KBM-7 (cell line): ENCODE measurements at regions not wholly inside any gene's neighbourhood (a gene's known extent, or its start where the extent isn't known, plus 50 kb on each side); places are given as distances from the start of the nearest gene placed in this dataset.

ENCODE experiments used
- DNase-seq: peaks from one replicate; pipeline ENCODE4 v3.0.0-alpha.2; 2015
- in situ Hi-C: fragments of 300-500 bp; cut with MboI; formaldehyde crosslinking; loops from 2 replicates; pipeline ENCODE4 v1.14.3; 2020; ENCODE audit warnings: low sequenced_read_pairs, low pct_unique_long_range_greater_than_20kb, mixed read lengths

DNA sequence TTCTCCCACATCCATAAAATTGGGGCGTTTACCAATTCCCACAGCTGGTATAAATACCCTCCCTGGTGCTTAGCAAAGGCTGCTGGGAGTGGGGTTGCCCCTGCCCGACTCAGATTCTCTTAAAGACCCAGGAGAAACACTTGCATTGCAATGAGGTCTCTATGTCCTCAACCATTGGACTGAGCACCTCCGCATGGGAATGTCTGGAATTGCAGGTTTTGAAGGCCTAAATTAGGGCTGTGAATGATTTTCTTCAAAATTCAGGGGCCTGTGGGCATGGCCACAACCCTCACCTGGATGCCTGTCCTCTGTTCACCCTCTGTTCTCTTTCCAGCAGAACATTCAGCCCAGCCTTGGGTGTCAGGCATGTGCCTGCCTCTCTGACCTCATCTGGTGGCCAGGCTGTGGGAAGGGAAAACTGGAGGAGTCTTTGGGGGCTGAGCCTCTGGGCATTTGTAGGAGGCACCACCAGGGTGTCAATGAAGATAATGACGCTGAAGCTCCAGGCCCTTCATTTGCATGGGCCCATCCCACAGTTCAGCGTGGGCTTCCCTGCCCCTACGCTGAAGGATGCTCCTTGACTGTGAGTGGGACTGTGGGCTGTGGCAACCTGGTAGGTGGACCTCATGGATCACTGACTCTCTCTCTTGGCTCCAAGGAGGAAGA lies 52.7 kb upstream of the MYEOV start:
- DNase-seq, result no peak
- in situ Hi-C loops, result no loop called here

GRCh38 chr11:69241844-69242243 lies 52.1 kb upstream of the MYEOV start:
- DNase-seq, result no peak
- in situ Hi-C loops, result no loop called here

- in situ Hi-C loops, result no loop called here
- peak; percentile 17 for DNase-seq
These were observed 51.6 kb upstream of the MYEOV start for GRCh38 chr11:69242266-69242920.

DNA sequence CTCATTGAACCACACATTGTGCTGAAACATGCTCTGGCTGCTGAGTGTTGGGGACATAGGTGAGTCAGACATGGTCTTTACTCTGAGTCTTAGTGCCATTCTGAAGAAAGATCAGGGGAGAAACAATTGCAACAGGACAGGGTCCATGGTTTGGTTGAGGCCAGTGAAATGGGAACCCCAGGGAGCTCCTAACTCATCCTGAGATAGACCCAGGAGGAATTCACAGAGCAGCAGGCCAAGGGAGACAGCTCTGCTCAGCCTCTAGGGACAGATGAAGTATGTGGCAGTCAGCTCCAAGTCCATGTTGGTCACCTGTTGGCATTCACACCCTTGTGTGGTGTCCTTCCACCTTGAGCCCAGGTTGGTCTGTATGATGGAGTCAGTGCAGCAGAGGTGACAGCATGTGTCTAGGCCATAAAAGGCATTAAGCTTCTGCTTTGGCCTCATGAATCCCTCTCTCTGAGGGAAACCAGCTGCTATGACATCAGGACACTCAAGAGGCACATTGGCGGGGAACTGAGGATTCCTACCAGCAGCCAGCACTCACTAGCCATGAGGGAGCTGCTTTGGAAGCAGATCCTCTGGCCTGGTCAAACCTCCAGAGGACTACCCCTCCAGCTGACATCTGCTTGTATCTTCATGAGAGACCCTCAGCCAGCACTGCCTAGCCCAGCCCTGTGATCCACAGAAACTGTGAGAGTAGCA lies 50.3 kb upstream of the MYEOV start:
- in situ Hi-C loops, result no loop called here
- no peak for DNase-seq
